GM23338 (cell line): ENCODE measurements at regions not wholly inside any gene's neighbourhood (a gene's known extent, or its start where the extent isn't known, plus 50 kb on each side); places are given as distances from the start of the nearest gene placed in this dataset.

ENCODE experiments used
- ATAC-seq: fragments of 200-7000 bp; cut with Tn5 transposase; 3 replicates; pipeline ENCODE4 v1.9.1; 2020
- DNase-seq: peaks from one replicate; pipeline ENCODE4 v3.0.0-alpha.2; 2015; ENCODE audit warnings: low spot score
- H2AFZ ChIP-seq: fragments of 200-600 bp; sonication (generic); 2 replicates; pipeline ENCODE4 v1.8.0; 2016; ENCODE audit warnings: antibody characterized with exemption, mild to moderate bottlenecking, moderate library complexity
- H3F3A ChIP-seq: fragments of 200-600 bp; sonication (generic); replicated peaks from 2 replicates; pipeline ENCODE4 v1.8.0; 2017; ENCODE audit warnings: antibody characterized with exemption, mixed run types, low read depth
- H3K27ac ChIP-seq: fragments of 200-600 bp; sonication (generic); 2 replicates; pipeline ENCODE4 v1.6.1; 2016; ENCODE audit warnings: low read depth
- H3K27me3 ChIP-seq: fragments of 200-600 bp; sonication (generic); 2 replicates; pipeline ENCODE4 v1.8.0; 2016; ENCODE audit warnings: mild to moderate bottlenecking, mixed run types, moderate library complexity; ENCODE audit not compliant: insufficient read depth
- H3K36me3 ChIP-seq: fragments of 200-600 bp; sonication (generic); 2 replicates; pipeline ENCODE4 v1.8.0; 2016; ENCODE audit warnings: mild to moderate bottlenecking; ENCODE audit not compliant: insufficient read depth
- H3K4me1 ChIP-seq: fragments of 200-600 bp; sonication (generic); 2 replicates; pipeline ENCODE4 v1.8.0; 2016; ENCODE audit warnings: mild to moderate bottlenecking, moderate library complexity; ENCODE audit not compliant: insufficient read depth
- H3K4me2 ChIP-seq: fragments of 200-600 bp; sonication (generic); 2 replicates; pipeline ENCODE4 v1.7.1; 2017; ENCODE audit warnings: mixed run types
- H3K4me3 ChIP-seq: fragments of 200-600 bp; sonication (generic); 2 replicates; pipeline ENCODE4 v1.6.1; 2016; ENCODE audit warnings: mixed run types
- H3K79me2 ChIP-seq: fragments of 200-600 bp; sonication (generic); replicated peaks from 2 replicates; pipeline ENCODE4 v1.8.0; 2017; ENCODE audit warnings: mild to moderate bottlenecking; ENCODE audit not compliant: insufficient read depth
- H3K9me2 ChIP-seq: fragments of 200-600 bp; sonication (generic); 2 replicates; pipeline ENCODE4 v1.8.0; 2017; ENCODE audit not compliant: insufficient read depth
- H4K20me1 ChIP-seq: fragments of 200-600 bp; sonication (generic); replicated peaks from 2 replicates; pipeline ENCODE4 v1.8.0; 2017; ENCODE audit warnings: mild to moderate bottlenecking; ENCODE audit not compliant: insufficient read depth
- H3K27ac Mint-ChIP-seq: 2 replicates; pipeline ENCODE4 v1.8.0; 2020; ENCODE audit warnings: inconsistent platforms, mild to moderate bottlenecking, moderate library complexity, mixed read lengths
- H3K27me3 Mint-ChIP-seq: 3 replicates; pipeline ENCODE4 v1.8.0; 2022; ENCODE audit warnings: low read depth, mild to moderate bottlenecking, moderate library complexity, mixed read lengths, inconsistent platforms; ENCODE audit not compliant: insufficient read depth, poor library complexity
- H3K36me3 Mint-ChIP-seq: 3 replicates; pipeline ENCODE4 v1.8.0; 2021; ENCODE audit warnings: low read depth, mild to moderate bottlenecking, inconsistent platforms, moderate library complexity, mixed read lengths
- H3K4me1 Mint-ChIP-seq: 3 replicates; pipeline ENCODE4 v1.8.0; 2020; ENCODE audit warnings: mild to moderate bottlenecking, inconsistent platforms, mixed read lengths
- H3K4me3 Mint-ChIP-seq: 3 replicates; pipeline ENCODE4 v1.8.0; 2021; ENCODE audit warnings: moderate library complexity, mild to moderate bottlenecking, inconsistent platforms, mixed read lengths
- H3K9me3 Mint-ChIP-seq: 3 replicates; pipeline ENCODE4 v1.8.0; 2020; ENCODE audit warnings: moderate library complexity, mild to moderate bottlenecking, inconsistent platforms, mixed read lengths
- CREB1 ChIP-seq: fragments of 250-450 bp; sonication (Bioruptor Pico); IDR thresholded peaks from 2 replicates; pipeline ENCODE4 v1.5.0; 2020; ENCODE audit warnings: low read depth, mild to moderate bottlenecking, moderate library complexity
- CTCF ChIP-seq, 2 experiments: fragments of 200-600 bp in 1 of 2; sonication (generic) in 1 of 2; conservative IDR thresholded peaks; 2 replicates each; pipeline versions ENCODE4 v1.5.1 to v1.6.1; 2016 to 2017; ENCODE audit warnings: antibody characterized with exemption in 2 of 2, low read depth in 2 of 2, mild to moderate bottlenecking in 2 of 2, moderate library complexity in 1 of 2
- ETS1 ChIP-seq: IDR thresholded peaks from 2 replicates; pipeline ENCODE4 v1.6.1; 2016; ENCODE audit warnings: antibody characterized with exemption
- EZH2 ChIP-seq: fragments of 200-600 bp; sonication (generic); IDR thresholded peaks from one replicate; pipeline ENCODE4 v1.8.0; 2017; ENCODE audit warnings: antibody characterized with exemption, mild to moderate bottlenecking, low read depth; ENCODE audit not compliant: unreplicated experiment
- EZH2phosphoT487 ChIP-seq: fragments of 200-600 bp; sonication (generic); IDR thresholded peaks from one replicate; pipeline ENCODE4 v1.8.1; 2018; ENCODE audit warnings: antibody characterized with exemption; ENCODE audit not compliant: unreplicated experiment
- JUNB ChIP-seq: IDR thresholded peaks from one replicate; pipeline ENCODE4 v1.6.1; 2016; ENCODE audit warnings: antibody characterized with exemption; ENCODE audit not compliant: unreplicated experiment
- POLR2AphosphoS5 ChIP-seq: IDR thresholded peaks from 2 replicates; pipeline ENCODE4 v1.6.1; 2016; ENCODE audit warnings: antibody characterized with exemption, low read depth
- STAT1 ChIP-seq: IDR thresholded peaks from one replicate; pipeline ENCODE4 v1.6.1; 2016; ENCODE audit warnings: antibody characterized with exemption; ENCODE audit not compliant: unreplicated experiment
- ZNF114 ChIP-seq: fragments of 250-450 bp; sonication (Bioruptor Pico); IDR thresholded peaks from 2 replicates; pipeline ENCODE4 v1.5.0; 2020; ENCODE audit warnings: mild to moderate bottlenecking, moderate library complexity
- ZNF331 ChIP-seq: fragments of 250-450 bp; sonication (Bioruptor Pico); IDR thresholded peaks from 2 replicates; pipeline ENCODE4 v1.5.0; 2020; ENCODE audit warnings: low read depth, mild to moderate bottlenecking, moderate library complexity
- TF ChIP-seq, protein P1 (sequence below): IDR thresholded peaks from one replicate; pipeline ENCODE4 v1.6.1; 2018; ENCODE audit warnings: antibody characterized with exemption; ENCODE audit not compliant: unreplicated experiment

DNA sequence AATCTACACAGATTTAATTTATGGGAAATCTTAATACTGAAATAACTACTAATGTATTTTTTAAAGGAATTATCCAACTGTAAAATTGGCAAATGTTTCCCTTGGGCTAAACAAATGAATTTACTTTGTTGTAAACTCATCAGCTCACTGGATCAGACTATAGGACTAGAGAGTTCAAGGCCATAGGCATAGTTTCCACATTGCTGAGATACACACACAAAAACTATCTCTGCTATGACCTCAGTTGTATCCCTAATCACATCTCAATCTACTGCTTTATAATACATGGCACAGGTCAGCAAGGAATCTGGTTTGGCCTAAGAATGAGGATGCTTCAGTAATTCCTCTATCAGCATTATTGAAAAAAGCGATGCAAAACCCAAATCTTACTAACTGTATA, 101.1 kb upstream of the SLC39A10 start (continued):
- TF ChIP-seq ETS1 (no peak), POLR2AphosphoS5 (no peak), JUNB (no peak), EZH2 (no peak)

DNA sequence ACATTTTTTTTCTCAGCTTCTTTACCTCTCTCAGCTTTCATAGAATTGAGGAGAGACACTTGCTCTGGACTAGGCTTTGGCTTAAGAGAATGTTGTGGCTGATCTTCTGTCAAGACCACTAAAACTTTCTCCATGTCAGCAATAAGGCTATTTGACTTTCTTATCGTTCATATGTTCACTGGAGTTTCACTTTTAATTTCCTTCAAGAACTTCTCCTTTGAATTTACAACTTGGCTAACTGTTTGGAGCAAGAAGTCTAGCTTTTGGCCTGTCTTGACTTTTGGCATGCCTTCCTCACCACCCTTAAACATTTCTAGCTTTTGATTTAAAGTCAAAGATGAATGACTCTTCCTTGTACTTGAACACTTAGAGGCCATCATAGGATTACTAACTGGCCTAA, 104.4 kb upstream of the SLC39A10 start:
- TF ChIP-seq ZNF114 (CRISPR knock-in tag) (no peak), CREB1 (CRISPR knock-in tag) (no peak), CTCF (conservative IDR thresholded peaks at IDR 0.05; ENCODE audit: low read depth in 2 of 2) (no peak), ZNF331 (CRISPR knock-in tag) (no peak), EZH2phosphoT487 (no peak), ETS1 (no peak), JUNB (no peak), STAT1 (no peak)
- TF ChIP-seq, protein P1, sequence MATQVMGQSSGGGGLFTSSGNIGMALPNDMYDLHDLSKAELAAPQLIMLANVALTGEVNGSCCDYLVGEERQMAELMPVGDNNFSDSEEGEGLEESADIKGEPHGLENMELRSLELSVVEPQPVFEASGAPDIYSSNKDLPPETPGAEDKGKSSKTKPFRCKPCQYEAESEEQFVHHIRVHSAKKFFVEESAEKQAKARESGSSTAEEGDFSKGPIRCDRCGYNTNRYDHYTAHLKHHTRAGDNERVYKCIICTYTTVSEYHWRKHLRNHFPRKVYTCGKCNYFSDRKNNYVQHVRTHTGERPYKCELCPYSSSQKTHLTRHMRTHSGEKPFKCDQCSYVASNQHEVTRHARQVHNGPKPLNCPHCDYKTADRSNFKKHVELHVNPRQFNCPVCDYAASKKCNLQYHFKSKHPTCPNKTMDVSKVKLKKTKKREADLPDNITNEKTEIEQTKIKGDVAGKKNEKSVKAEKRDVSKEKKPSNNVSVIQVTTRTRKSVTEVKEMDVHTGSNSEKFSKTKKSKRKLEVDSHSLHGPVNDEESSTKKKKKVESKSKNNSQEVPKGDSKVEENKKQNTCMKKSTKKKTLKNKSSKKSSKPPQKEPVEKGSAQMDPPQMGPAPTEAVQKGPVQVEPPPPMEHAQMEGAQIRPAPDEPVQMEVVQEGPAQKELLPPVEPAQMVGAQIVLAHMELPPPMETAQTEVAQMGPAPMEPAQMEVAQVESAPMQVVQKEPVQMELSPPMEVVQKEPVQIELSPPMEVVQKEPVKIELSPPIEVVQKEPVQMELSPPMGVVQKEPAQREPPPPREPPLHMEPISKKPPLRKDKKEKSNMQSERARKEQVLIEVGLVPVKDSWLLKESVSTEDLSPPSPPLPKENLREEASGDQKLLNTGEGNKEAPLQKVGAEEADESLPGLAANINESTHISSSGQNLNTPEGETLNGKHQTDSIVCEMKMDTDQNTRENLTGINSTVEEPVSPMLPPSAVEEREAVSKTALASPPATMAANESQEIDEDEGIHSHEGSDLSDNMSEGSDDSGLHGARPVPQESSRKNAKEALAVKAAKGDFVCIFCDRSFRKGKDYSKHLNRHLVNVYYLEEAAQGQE: no peak
- Histone ChIP-seq H4K20me1 (no peaks in the 10 kb centered on the region), H2AFZ (no peak overlapping the region), H3K27ac (no peak overlapping the region), H3K4me2 (no peak overlapping the region), H3K27me3 (no peaks in the 10 kb centered on the region), H3K4me1 (no peaks in the 10 kb centered on the region), H3K79me2 (no peaks in the 10 kb centered on the region), H3K4me3 (no peak overlapping the region), H3K9me2 (0 out of 2 replicates have a peak, but pooled peaks cover 4% of the 10 kb centered on the region), H3K36me3 (no peaks in the 10 kb centered on the region), H3F3A (no peaks in the 10 kb centered on the region)
- H3K36me3 Mint-ChIP-seq: peaks cover 6% of the 10 kb centered on the region; the same call in 2 of the 3 replicates
- no peaks in the 10 kb centered on the region for H3K27me3 Mint-ChIP-seq
- peaks cover 8% of the 10 kb centered on the region; the same call in 2 of the 3 replicates for H3K9me3 Mint-ChIP-seq
- H3K4me3 Mint-ChIP-seq: no peak overlapping the region; the same call in 2 of the 3 replicates
- ATAC-seq (no peak), DNase-seq (no peak)
- no peaks in the 10 kb centered on the region for H3K4me1 Mint-ChIP-seq
- H3K27ac Mint-ChIP-seq: no peak overlapping the region
